CD14-positive monocyte (primary cell): ENCODE measurements at regions not wholly inside any gene's neighbourhood (a gene's known extent, or its start where the extent isn't known, plus 50 kb on each side); places are given as distances from the start of the nearest gene placed in this dataset.

ENCODE experiments used
- DNase-seq, 3 donors: peaks; one replicate each; pipeline ENCODE4 v3.0.0-alpha.2; 2011 to 2022
- H2AFZ ChIP-seq: 2 replicates; pipeline ENCODE4 v1.6.0; 2012; ENCODE audit warnings: mild to moderate bottlenecking, low read depth, low read length, inconsistent platforms; ENCODE audit not compliant: insufficient read depth, poor library complexity, severe bottlenecking
- H3K27ac ChIP-seq, 2 donors: 1 replicate in 1 of 2; 2 replicates in 1 of 2; pipeline ENCODE4 v1.5.1; 2012 to 2013; ENCODE audit warnings: low read length in 2 of 2, control low read depth in 1 of 2, inconsistent platforms in 1 of 2, low read depth in 1 of 2, mild to moderate bottlenecking in 1 of 2
- H3K27me3 ChIP-seq, 2 donors: one replicate each; pipeline versions ENCODE4 v1.6.0 to v1.6.1; 2011 to 2013; ENCODE audit warnings: low read length in 2 of 2; ENCODE audit not compliant: control insufficient read depth in 2 of 2, insufficient read depth in 2 of 2
- H3K36me3 ChIP-seq, 2 donors: replicated peaks in 1 of 2; 1 replicate in 1 of 2; 2 replicates in 1 of 2; pipeline versions ENCODE4 v1.5.1 to v1.6.1; 2012 to 2013; ENCODE audit warnings: low read length in 2 of 2, control low read depth in 1 of 2, inconsistent platforms in 1 of 2, mild to moderate bottlenecking in 1 of 2; ENCODE audit not compliant: insufficient read depth in 2 of 2, control insufficient read depth in 1 of 2
- H3K4me1 ChIP-seq, 2 donors: 1 replicate in 1 of 2; 2 replicates in 1 of 2; pipeline versions ENCODE4 v1.5.1 to v1.6.1; 2012 to 2013; ENCODE audit warnings: low read length in 2 of 2, control low read depth in 1 of 2, inconsistent platforms in 1 of 2, mild to moderate bottlenecking in 1 of 2, moderate library complexity in 1 of 2; ENCODE audit not compliant: insufficient read depth in 2 of 2, control insufficient read depth in 1 of 2
- H3K4me2 ChIP-seq: replicated peaks from 2 replicates; pipeline ENCODE3; 2012; ENCODE audit warnings: low read length, moderate library complexity, mild to moderate bottlenecking; ENCODE audit not compliant: poor library complexity, severe bottlenecking; ENCODE audit errors: extremely low read depth
- H3K4me3 ChIP-seq, 3 experiments: fragments of 200-600 bp in 1 of 3; sonication (generic) in 1 of 3; replicated peaks in 1 of 3; 1 replicate in 2 of 3; 2 replicates in 1 of 3; pipeline ENCODE4 v1.5.1; 2011 to 2013; ENCODE audit warnings: low read length in 3 of 3, mild to moderate bottlenecking in 3 of 3, control low read depth in 2 of 3, low read depth in 2 of 3, inconsistent platforms in 1 of 3, moderate library complexity in 1 of 3
- H3K79me2 ChIP-seq: 2 replicates; pipeline ENCODE4 v1.6.0; 2012; ENCODE audit warnings: mild to moderate bottlenecking, control low read depth, inconsistent platforms, low read length, moderate library complexity; ENCODE audit not compliant: insufficient read depth
- H3K9ac ChIP-seq: 2 replicates; pipeline ENCODE4 v1.6.0; 2017; ENCODE audit warnings: low read length, mild to moderate bottlenecking; ENCODE audit not compliant: insufficient read depth, poor library complexity, severe bottlenecking
- H3K9me3 ChIP-seq, 2 donors: replicated peaks in 1 of 2; 1 replicate in 1 of 2; 2 replicates in 1 of 2; pipeline versions ENCODE4 v1.5.1 to v1.6.1; 2012 to 2013; ENCODE audit warnings: low read length in 2 of 2, control low read depth in 1 of 2; ENCODE audit not compliant: control insufficient read depth in 1 of 2, insufficient read depth in 1 of 2
- H4K20me1 ChIP-seq: 2 replicates; pipeline ENCODE4 v1.6.0; 2012; ENCODE audit warnings: mild to moderate bottlenecking, low read length, control low read depth, moderate library complexity; ENCODE audit not compliant: insufficient read depth
- H3K27ac Mint-ChIP-seq, 7 donors: one replicate each; pipeline ENCODE4 v1.8.0; 2020; ENCODE audit warnings: mild to moderate bottlenecking in 7 of 7, mixed read lengths in 7 of 7, moderate library complexity in 6 of 7, inconsistent platforms in 2 of 7
- H3K27me3 Mint-ChIP-seq, 3 donors: one replicate each; pipeline ENCODE4 v1.8.0; 2021 to 2022; ENCODE audit warnings: low read depth in 3 of 3, mild to moderate bottlenecking in 3 of 3, mixed read lengths in 3 of 3, moderate library complexity in 3 of 3, inconsistent platforms in 1 of 3
- H3K36me3 Mint-ChIP-seq, 2 donors: one replicate each; pipeline ENCODE4 v1.8.0; 2020; ENCODE audit warnings: mixed read lengths in 2 of 2, inconsistent platforms in 1 of 2, mild to moderate bottlenecking in 1 of 2
- H3K4me1 Mint-ChIP-seq: one replicate; pipeline ENCODE4 v1.8.0; 2020; ENCODE audit warnings: mild to moderate bottlenecking, mixed read lengths
- H3K4me3 Mint-ChIP-seq, 2 donors: one replicate each; pipeline ENCODE4 v1.8.0; 2020; ENCODE audit warnings: mild to moderate bottlenecking in 2 of 2, mixed read lengths in 2 of 2, moderate library complexity in 1 of 2
- H3K9me3 Mint-ChIP-seq, 7 donors: one replicate each; pipeline ENCODE4 v1.8.0; 2020 to 2022; ENCODE audit warnings: mixed read lengths in 7 of 7, mild to moderate bottlenecking in 6 of 7, moderate library complexity in 6 of 7, inconsistent platforms in 2 of 7
- CTCF ChIP-seq: fragments of 200-600 bp; IDR thresholded peaks from one replicate; pipeline ENCODE4 v1.8.0; 2022; ENCODE audit warnings: antibody characterized with exemption, mild to moderate bottlenecking
- WGBS: methylation state at CpG from one replicate; pipeline ENCODE4 v1.1.5; 2013; ENCODE audit warnings: missing lambda C conversion rate; ENCODE audit not compliant: insufficient coverage; 5-methylcytosine and 5-hydroxymethylcytosine counted together
- intact Hi-C, 2 donors: fragments of 100-400 bp; cut with micrococcal nuclease; formaldehyde crosslinking; loops; one replicate each; pipeline versions ENCODE4 v1.15.0 to v1.15.1; 2023

- intact Hi-C loops = no loop called here
- Histone ChIP-seq H3K27me3 (peaks cover 20 to 33% of the 10 kb centered on the region in 2 donors), H3K27ac (no peak overlapping the region), H4K20me1 (no peaks in the 10 kb centered on the region), H3K9me3 (peaks cover 0 to 6% of the 10 kb centered on the region in 2 donors), H2AFZ (no peak overlapping the region), H3K79me2 (no peaks in the 10 kb centered on the region), H3K36me3 (no peaks in the 10 kb centered on the region), H3K9ac (no peak overlapping the region), H3K4me1 (no peaks in the 10 kb centered on the region), H3K4me3 (no peak overlapping the region), H3K4me2 (no peak overlapping the region)
- Mint-ChIP-seq H3K36me3 (no peaks in the 10 kb centered on the region), H3K9me3 (peaks cover 0 to 8% (median 5%) of the 10 kb centered on the region in 7 donors), H3K27me3 (peaks cover 24 to 27% (median 27%) of the 10 kb centered on the region in 3 donors), H3K4me3 (peak overlapping the region in 1 of 2 donors; percentile 77), H3K27ac (no peak overlapping the region), H3K4me1 (no peaks in the 10 kb centered on the region)
- DNase-seq = no peak
- no peak for TF ChIP-seq CTCF
- 14% methylated on average over 43 of the region's 50 CpGs for WGBS
Observed at GRCh38 chr15:96947296-96948229, 617.1 kb downstream of the NR2F2 start.

- peaks cover 0 to 6% of the 10 kb centered on the region in 2 donors for H3K9me3 ChIP-seq
- intact Hi-C loops = no loop called here
- no peaks in the 10 kb centered on the region for H3K36me3 ChIP-seq
- no peak for TF ChIP-seq CTCF
- DNase-seq = no peak
- no peaks in the 10 kb centered on the region for H3K79me2 ChIP-seq
- Mint-ChIP-seq H3K9me3 (peaks cover 0 to 8% (median 5%) of the 10 kb centered on the region in 7 donors), H3K4me3 (no peak overlapping the region), H3K27me3 (peaks cover 24 to 27% (median 27%) of the 10 kb centered on the region in 3 donors), H3K36me3 (no peaks in the 10 kb centered on the region), H3K4me1 (no peaks in the 10 kb centered on the region), H3K27ac (no peak overlapping the region)
- H3K9ac ChIP-seq = no peak overlapping the region
- peaks cover 20 to 33% of the 10 kb centered on the region in 2 donors for H3K27me3 ChIP-seq
- H3K4me1 ChIP-seq = no peaks in the 10 kb centered on the region
- no peak overlapping the region for H3K4me3 ChIP-seq
- H3K4me2 ChIP-seq = no peak overlapping the region
- H4K20me1 ChIP-seq = no peaks in the 10 kb centered on the region
- no peak overlapping the region for H3K27ac ChIP-seq
- H2AFZ ChIP-seq = no peak overlapping the region
- WGBS = 57% methylated on average over 1 of the region's 2 CpGs
Observed at GRCh38 chr15:96948981-96949380, 618.5 kb downstream of the NR2F2 start.
